Activated CD8-positive, alpha-beta T cell treated with anti-CD3 and anti-CD28 coated beads for 36 hours (primary cell): ENCODE measurements at regions not wholly inside any gene's neighbourhood (a gene's known extent, or its start where the extent isn't known, plus 50 kb on each side); places are given as distances from the start of the nearest gene placed in this dataset.
A peak's percentile ranks its signal among the peaks of the same experiment; 100 is the strongest.

Experiments
- ATAC-seq: fragments of 200-7000 bp; cut with Tn5 transposase; one replicate; pipeline ENCODE4 v1.10.0; 2021; ENCODE audit warnings: mild to moderate bottlenecking, moderate library complexity
- CTCF ChIA-PET: fragments of 350-600 bp; sonication (Branson Sonifier 250); formaldehyde crosslinking; loops from one replicate; lab custom pipeline; 2021; ENCODE audit warnings: antibody characterized with exemption; lab: Charles Lee
- POLR2A ChIA-PET: fragments of 350-600 bp; sonication (Branson Sonifier 250); formaldehyde crosslinking; loops from one replicate; lab custom pipeline; 2021; ENCODE audit warnings: antibody characterized with exemption; lab: Charles Lee
- DNase-seq: peaks from one replicate; pipeline ENCODE4 v3.0.0-alpha.2; 2020
- H3K27ac Mint-ChIP-seq: one replicate; pipeline ENCODE4 v1.8.0; 2021; ENCODE audit warnings: mild to moderate bottlenecking, mixed read lengths
- H3K27me3 Mint-ChIP-seq: one replicate; pipeline ENCODE4 v1.8.0; 2021; ENCODE audit warnings: mixed read lengths
- H3K36me3 Mint-ChIP-seq: one replicate; pipeline ENCODE4 v1.8.0; 2021; ENCODE audit warnings: low read depth, mixed read lengths
- H3K4me1 Mint-ChIP-seq: one replicate; pipeline ENCODE4 v1.8.0; 2021; ENCODE audit warnings: low read depth, mixed read lengths
- H3K4me3 Mint-ChIP-seq: one replicate; pipeline ENCODE4 v1.8.0; 2021; ENCODE audit warnings: mild to moderate bottlenecking, moderate library complexity, mixed read lengths
- H3K9me3 Mint-ChIP-seq: one replicate; pipeline ENCODE4 v1.8.0; 2021; ENCODE audit warnings: mixed read lengths
- CTCF ChIP-seq: fragments of 200-600 bp; IDR thresholded peaks from one replicate; pipeline ENCODE4 v1.8.0; 2022; ENCODE audit warnings: antibody characterized with exemption, mild to moderate bottlenecking
- intact Hi-C: fragments of 100-400 bp; cut with micrococcal nuclease; formaldehyde crosslinking; loops from one replicate; pipeline ENCODE4 v1.10.0; 2022

- no peak for TF ChIP-seq CTCF
These were observed 96.6 kb downstream of the INHBB start for GRCh38 chr2:120442541-120442922.

DNA sequence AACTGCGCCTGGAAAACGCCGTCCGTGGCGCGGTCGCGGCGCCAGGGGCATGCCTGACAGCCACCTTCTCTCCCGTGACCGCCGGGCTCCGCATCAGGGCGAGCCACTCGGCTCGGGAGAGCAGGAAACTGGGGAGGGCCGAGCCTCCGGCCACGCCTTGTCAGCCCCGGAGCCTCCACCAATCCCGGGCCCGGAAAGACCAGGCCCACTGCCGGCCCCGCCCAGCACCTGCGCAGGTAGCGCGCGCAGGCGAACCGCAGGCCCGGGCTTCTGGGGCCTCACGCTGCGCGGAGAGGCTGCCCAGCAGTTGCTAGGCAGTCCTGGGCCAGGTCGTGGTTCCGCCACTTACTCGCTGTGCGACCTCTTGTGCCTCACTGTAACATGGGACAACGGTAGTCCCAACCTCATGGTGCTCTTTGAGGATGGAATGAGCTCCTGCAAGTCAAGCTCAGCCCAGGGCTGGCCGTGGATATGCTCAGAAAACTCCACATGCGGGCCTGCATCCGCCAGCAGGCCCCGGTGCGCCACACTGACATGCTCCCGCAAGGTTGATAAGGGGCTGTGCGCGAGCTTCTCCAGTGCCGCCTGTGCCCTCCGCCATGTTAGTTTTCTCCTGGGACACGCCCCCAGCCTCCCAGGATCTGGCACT lies 97.1 kb downstream of the INHBB start:
- Mint-ChIP-seq H3K27me3 (peaks cover 38% of the 10 kb centered on the region), H3K9me3 (no peaks in the 10 kb centered on the region), H3K4me3 (peak overlapping the region; percentile 46), H3K36me3 (no peaks in the 10 kb centered on the region), H3K4me1 (no peaks in the 10 kb centered on the region), H3K27ac (no peak overlapping the region)
- DNase-seq (peak; percentile 40), ATAC-seq (peak; percentile 94)
- ChIA-PET POLR2A (no interaction called here), CTCF (interaction anchor here (1.5 kb wide), 1 partner anchor 130 kb away, joined by 3 read pairs; no protein-coding TSS in a partner anchor)
- no peak for TF ChIP-seq CTCF
- intact Hi-C loops, result no loop called here

More at GRCh38 chr2:120442541-120442922, 96.6 kb downstream of the INHBB start:
- Mint-ChIP-seq H3K9me3 (no peaks in the 10 kb centered on the region), H3K4me3 (peak overlapping the region; percentile 46), H3K4me1 (no peaks in the 10 kb centered on the region), H3K27ac (no peak overlapping the region), H3K27me3 (peaks cover 38% of the 10 kb centered on the region), H3K36me3 (no peaks in the 10 kb centered on the region)
- ATAC-seq (no peak), DNase-seq (no peak)
- intact Hi-C loops, result no loop called here
- POLR2A ChIA-PET, result no interaction called here
- CTCF ChIA-PET, result interaction anchor here (1.5 kb wide), 1 partner anchor 129 kb away, joined by 3 read pairs; no protein-coding TSS in a partner anchor

DNA sequence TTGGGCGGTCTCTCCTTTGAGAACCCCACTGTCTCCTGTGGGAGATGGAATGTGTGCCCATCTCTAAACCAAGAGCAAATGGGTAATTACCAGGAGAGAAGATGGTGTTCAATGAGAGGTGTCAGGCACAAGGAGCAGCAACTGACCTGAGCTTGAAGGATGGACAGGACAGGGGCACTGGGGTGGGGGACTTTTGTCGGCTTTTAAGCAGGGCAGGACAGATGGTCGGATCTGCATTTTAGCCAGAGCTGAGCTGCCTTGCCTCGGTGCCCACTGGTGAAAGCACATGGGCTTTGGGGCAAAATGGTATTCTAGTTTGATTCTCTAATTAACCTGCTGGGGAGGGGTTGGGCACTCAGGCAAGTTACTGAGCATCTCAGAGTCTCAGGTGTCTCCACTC lies 98.0 kb downstream of the INHBB start:
- ATAC-seq (no peak), DNase-seq (no peak)
- Mint-ChIP-seq H3K9me3 (no peaks in the 10 kb centered on the region), H3K27me3 (peaks cover 38% of the 10 kb centered on the region), H3K4me3 (no peak overlapping the region), H3K27ac (no peak overlapping the region), H3K36me3 (no peaks in the 10 kb centered on the region), H3K4me1 (no peaks in the 10 kb centered on the region)
- intact Hi-C loops, result no loop called here
- POLR2A ChIA-PET, result no interaction called here
- TF ChIP-seq CTCF, result no peak
- CTCF ChIA-PET, result no interaction called here

DNA sequence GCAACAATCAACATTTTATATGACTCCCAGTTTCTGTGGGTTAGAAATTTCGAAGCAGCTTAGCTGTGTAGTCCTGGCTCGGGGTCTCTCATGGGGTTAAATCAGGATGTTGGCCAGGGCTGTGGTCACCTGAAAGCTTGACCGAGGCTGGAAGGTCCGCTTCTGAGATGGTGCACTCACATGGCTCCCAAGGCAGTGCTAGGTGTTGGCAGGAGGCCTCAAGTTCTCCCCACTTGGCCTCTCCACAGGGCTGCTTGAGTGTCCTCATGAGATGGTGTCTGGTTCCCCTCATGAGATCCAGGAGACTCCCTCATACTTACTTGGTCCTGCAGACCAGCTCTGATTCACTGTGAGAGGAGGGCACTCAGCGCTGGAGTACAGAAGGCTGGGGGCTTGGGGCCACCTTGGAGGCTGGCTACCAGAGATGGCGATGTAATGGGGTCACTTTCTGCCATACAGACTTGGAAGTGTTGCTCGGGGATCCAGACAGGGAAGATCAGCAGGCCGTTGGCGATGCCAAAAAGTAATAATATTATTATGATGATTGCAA lies 98.8 kb downstream of the INHBB start:
- no peak overlapping the region for H3K27ac Mint-ChIP-seq
- intact Hi-C loops, result no loop called here
- DNase-seq (no peak), ATAC-seq (no peak)
- TF ChIP-seq CTCF, result no peak
- no peaks in the 10 kb centered on the region for H3K4me1 Mint-ChIP-seq
- peaks cover 38% of the 10 kb centered on the region for H3K27me3 Mint-ChIP-seq
- no peak overlapping the region for H3K4me3 Mint-ChIP-seq
- ChIA-PET POLR2A (no interaction called here), CTCF (no interaction called here)
- no peaks in the 10 kb centered on the region for H3K36me3 Mint-ChIP-seq
- no peaks in the 10 kb centered on the region for H3K9me3 Mint-ChIP-seq

- DNase-seq (no peak), ATAC-seq (no peak)
- Mint-ChIP-seq H3K36me3 (no peaks in the 10 kb centered on the region), H3K4me1 (no peaks in the 10 kb centered on the region), H3K4me3 (no peak overlapping the region), H3K27me3 (peaks cover 34% of the 10 kb centered on the region), H3K27ac (no peak overlapping the region), H3K9me3 (no peaks in the 10 kb centered on the region)
- POLR2A ChIA-PET, result no interaction called here
- no peak for TF ChIP-seq CTCF
- CTCF ChIA-PET, result interaction anchor here (1.3 kb wide), 1 partner anchor 132 kb away, joined by 3 read pairs; no protein-coding TSS in a partner anchor
- intact Hi-C loops, result no loop called here
These were observed 99.7 kb downstream of the INHBB start for GRCh38 chr2:120445449-120446143.
